Lower leg skin (tissue), 4 donors: ENCODE measurements at regions not wholly inside any gene's neighbourhood (a gene's known extent, or its start where the extent isn't known, plus 50 kb on each side); places are given as distances from the start of the nearest gene placed in this dataset.
"Not testable (repeated sequence)": the region's sequence is repeated elsewhere in the genome, so short reads cannot be mapped to it uniquely, and the experiment has no call there.

ENCODE experiments used
- DNase-seq, 2 donors: peaks; one replicate each; pipeline ENCODE4 v3.0.0-alpha.2; 2019; ENCODE audit warnings: low spot score in 2 of 2
- H3K4me3 ChIP-seq: fragments of 200-600 bp; sonication (generic); 2 replicates; pipeline ENCODE4 v1.5.1; 2017; ENCODE audit warnings: mild to moderate bottlenecking, low read depth; ENCODE audit not compliant: poor library complexity, severe bottlenecking
- CTCF ChIP-seq, 3 donors: fragments of 450-650 bp; IDR thresholded peaks; one replicate each; pipeline ENCODE4 v1.5.1; 2016; ENCODE audit warnings: antibody characterized with exemption in 3 of 3, mild to moderate bottlenecking in 3 of 3, moderate library complexity in 2 of 3
- POLR2A ChIP-seq, 2 donors: fragments of 450-650 bp; IDR thresholded peaks; one replicate each; pipeline ENCODE4 v1.6.1; 2016 to 2017; ENCODE audit warnings: antibody characterized with exemption in 2 of 2, mild to moderate bottlenecking in 1 of 2, moderate library complexity in 1 of 2
- WGBS, 2 donors: methylation state at CpG; one replicate each; pipeline ENCODE4 v1.1.5; 2018; 5-methylcytosine and 5-hydroxymethylcytosine counted together
- intact Hi-C: fragments of 100-400 bp; cut with DNase I; formaldehyde crosslinking; loops from one replicate; pipeline ENCODE4 v1.15.0; 2023; ENCODE audit warnings: low total_unique reads

GRCh38 chr21:28480470-28480869 lies 512.2 kb downstream of the LTN1 start:
- TF ChIP-seq POLR2A (IDR thresholded peaks at IDR 0.05) (no peak), CTCF (IDR thresholded peaks at IDR 0.05) (no peak)
- DNase-seq = no peak
- WGBS, 2 donors = 63 to 69% methylated on average over 5 of the region's 5 CpGs
- H3K4me3 ChIP-seq = no peak overlapping the region
- intact Hi-C loops = no loop called here

GRCh38 chr21:28473530-28474220 lies 519.0 kb downstream of the LTN1 start:
- DNase-seq = no peak
- intact Hi-C loops = no loop called here

GRCh38 chr21:28472543-28472942 lies 520.1 kb downstream of the LTN1 start:
- intact Hi-C loops, H3K4me3 ChIP-seq, DNase-seq: not testable (repeated sequence)
- 65 to 79% methylated on average over 2 of the region's 2 CpGs for WGBS, 2 donors

More at GRCh38 chr21:28473530-28474220, 519.0 kb downstream of the LTN1 start:
- H3K4me3 ChIP-seq = no peak overlapping the region
- 70 to 77% methylated on average over 2 of the region's 2 CpGs for WGBS, 2 donors
- no peak for TF ChIP-seq CTCF (IDR thresholded peaks at IDR 0.05)

GRCh38 chr21:28464988-28465387 lies 527.7 kb downstream of the LTN1 start:
- no peak for DNase-seq
- no peak overlapping the region for H3K4me3 ChIP-seq
- intact Hi-C loops = no loop called here
- WGBS, 2 donors = 90 to 95% methylated on average over 5 of the region's 5 CpGs
- no peak for TF ChIP-seq CTCF (IDR thresholded peaks at IDR 0.05)
- no peak for TF ChIP-seq POLR2A (IDR thresholded peaks at IDR 0.05)

GRCh38 chr21:28464095-28464494 lies 528.6 kb downstream of the LTN1 start:
- TF ChIP-seq CTCF (IDR thresholded peaks at IDR 0.05) (no peak), POLR2A (IDR thresholded peaks at IDR 0.05) (no peak)
- intact Hi-C loops = no loop called here
- H3K4me3 ChIP-seq = no peak overlapping the region
- no peak for DNase-seq

GRCh38 chr21:28459193-28459592 lies 533.5 kb downstream of the LTN1 start:
- 94 to 97% methylated on average over 2 of the region's 2 CpGs for WGBS, 2 donors
- no peak for DNase-seq
- intact Hi-C loops = no loop called here
- H3K4me3 ChIP-seq = no peak overlapping the region
- TF ChIP-seq CTCF (IDR thresholded peaks at IDR 0.05) = no peak
- TF ChIP-seq POLR2A (IDR thresholded peaks at IDR 0.05) = no peak
